HG02571 (cell line): ENCODE measurements at regions not wholly inside any gene's neighbourhood (a gene's known extent, or its start where the extent isn't known, plus 50 kb on each side); places are given as distances from the start of the nearest gene placed in this dataset.

Experiments
- ATAC-seq: cut with Tn5 transposase; IDR thresholded peaks from one replicate; pipeline ENCODE4 v1.9.1; 2021; ENCODE audit warnings: mild to moderate bottlenecking, moderate library complexity; ENCODE audit not compliant: unreplicated experiment

GRCh38 chr1:192943522-192943921, 115.6 kb downstream of the UCHL5 start:
- ATAC-seq = no peak

- no peak for ATAC-seq
These were observed 113.6 kb downstream of the UCHL5 start for GRCh38 chr1:192945390-192946130.

GRCh38 chr1:192949783-192950182, 109.4 kb downstream of the UCHL5 start:
- ATAC-seq = no peak

GRCh38 chr1:192950926-192951325, 108.2 kb downstream of the UCHL5 start:
- ATAC-seq = no peak

GRCh38 chr1:192951691-192952460, 107.3 kb downstream of the UCHL5 start:
- ATAC-seq = peak; percentile 74

- no peak for ATAC-seq
These were observed 106.5 kb downstream of the UCHL5 start for GRCh38 chr1:192952646-192953045.

GRCh38 chr1:192954705-192955265, 104.4 kb downstream of the UCHL5 start:
- no peak for ATAC-seq

GRCh38 chr1:192958350-192958749, 100.8 kb downstream of the UCHL5 start:
- no peak for ATAC-seq

GRCh38 chr1:192958871-192959270, 100.3 kb downstream of the UCHL5 start:
- no peak for ATAC-seq

GRCh38 chr1:192959657-192960186, 99.4 kb downstream of the UCHL5 start:
- no peak for ATAC-seq
